Adipocyte (in vitro differentiated cells): ENCODE measurements at regions not wholly inside any gene's neighbourhood (a gene's known extent, or its start where the extent isn't known, plus 50 kb on each side); places are given as distances from the start of the nearest gene placed in this dataset.
A peak's percentile ranks its signal among the peaks of the same experiment; 100 is the strongest.
"Not testable (repeated sequence)": the region's sequence is repeated elsewhere in the genome, so short reads cannot be mapped to it uniquely, and the experiment has no call there.

Source experiments
- DNase-seq: peaks from one replicate; pipeline ENCODE4 v3.0.0-alpha.2; 2015; ENCODE audit warnings: low read depth
- H3K27me3 ChIP-seq: replicated peaks from 2 replicates; pipeline ENCODE4 v1.7.0; 2013; ENCODE audit warnings: mild to moderate bottlenecking, low read length, moderate library complexity; ENCODE audit not compliant: control insufficient read depth, insufficient read depth
- H3K36me3 ChIP-seq: 2 replicates; pipeline ENCODE4 v1.7.0; 2013; ENCODE audit warnings: low read length, mild to moderate bottlenecking, moderate library complexity; ENCODE audit not compliant: control insufficient read depth, insufficient read depth, severe bottlenecking
- H3K4me1 ChIP-seq: 2 replicates; pipeline ENCODE4 v1.7.0; 2013; ENCODE audit warnings: mild to moderate bottlenecking, low read length, moderate library complexity; ENCODE audit not compliant: control insufficient read depth, insufficient read depth
- H3K4me3 ChIP-seq: 2 replicates; pipeline ENCODE4 v1.7.0; 2013; ENCODE audit warnings: mild to moderate bottlenecking, low read length, moderate library complexity
- H3K9ac ChIP-seq: 2 replicates; pipeline ENCODE4 v1.7.0; 2013; ENCODE audit warnings: mild to moderate bottlenecking, low read length, moderate library complexity
- H3K9me3 ChIP-seq: 2 replicates; pipeline ENCODE4 v1.7.0; 2013; ENCODE audit warnings: mild to moderate bottlenecking, low read length, moderate library complexity; ENCODE audit not compliant: control insufficient read depth

- Histone ChIP-seq H3K36me3 (no peaks in the 10 kb centered on the region), H3K4me3 (no peak overlapping the region), H3K9ac (no peak overlapping the region), H3K9me3 (no peaks in the 10 kb centered on the region), H3K4me1 (peaks cover 1% of the 10 kb centered on the region), H3K27me3 (no peaks in the 10 kb centered on the region)
- no peak for DNase-seq
Observed at GRCh38 chr18:34942276-34942675, 98.9 kb upstream of the MAPRE2 start.

- Histone ChIP-seq H3K9ac (no peak overlapping the region), H3K4me3 (no peak overlapping the region), H3K4me1 (peaks cover 8% of the 10 kb centered on the region), H3K9me3 (no peaks in the 10 kb centered on the region), H3K36me3 (no peaks in the 10 kb centered on the region), H3K27me3 (no peaks in the 10 kb centered on the region)
- DNase-seq: no peak
Observed at GRCh38 chr18:34942975-34943374, 98.2 kb upstream of the MAPRE2 start.

GRCh38 chr18:34943587-34943986 lies 97.6 kb upstream of the MAPRE2 start:
- no peak overlapping the region for H3K9ac ChIP-seq
- no peaks in the 10 kb centered on the region for H3K9me3 ChIP-seq
- no peak for DNase-seq
- no peaks in the 10 kb centered on the region for H3K36me3 ChIP-seq
- peaks cover 10% of the 10 kb centered on the region for H3K4me1 ChIP-seq
- no peaks in the 10 kb centered on the region for H3K27me3 ChIP-seq
- no peak overlapping the region for H3K4me3 ChIP-seq

- Histone ChIP-seq H3K4me3 (no peak overlapping the region), H3K9ac (no peak overlapping the region), H3K9me3 (no peaks in the 10 kb centered on the region), H3K36me3 (no peaks in the 10 kb centered on the region), H3K4me1 (peaks cover 10% of the 10 kb centered on the region), H3K27me3 (no peaks in the 10 kb centered on the region)
- DNase-seq: peak; percentile 61
Observed at GRCh38 chr18:34947711-34948125, 93.5 kb upstream of the MAPRE2 start.

- Histone ChIP-seq H3K9ac (no peak overlapping the region), H3K9me3 (no peaks in the 10 kb centered on the region), H3K27me3 (peaks cover 4% of the 10 kb centered on the region), H3K4me3 (no peak overlapping the region), H3K36me3 (no peaks in the 10 kb centered on the region), H3K4me1 (peaks cover 13% of the 10 kb centered on the region)
- no peak for DNase-seq
Observed at GRCh38 chr18:34951625-34952379, 89.4 kb upstream of the MAPRE2 start.

GRCh38 chr18:34953212-34953611 lies 88.0 kb upstream of the MAPRE2 start:
- no peaks in the 10 kb centered on the region for H3K9me3 ChIP-seq
- no peak for DNase-seq
- peaks cover 8% of the 10 kb centered on the region for H3K4me1 ChIP-seq
- no peak overlapping the region for H3K4me3 ChIP-seq
- H3K36me3 ChIP-seq: no peaks in the 10 kb centered on the region
- peaks cover 4% of the 10 kb centered on the region for H3K27me3 ChIP-seq
- no peak overlapping the region for H3K9ac ChIP-seq

GRCh38 chr18:34955494-34955893 lies 85.7 kb upstream of the MAPRE2 start:
- not testable (repeated sequence) for H3K4me1 ChIP-seq, H3K36me3 ChIP-seq, H3K4me3 ChIP-seq, DNase-seq, H3K9ac ChIP-seq, H3K27me3 ChIP-seq, H3K9me3 ChIP-seq

- Histone ChIP-seq H3K4me1 (peaks cover 8% of the 10 kb centered on the region), H3K36me3 (no peaks in the 10 kb centered on the region), H3K9ac (no peak overlapping the region), H3K4me3 (no peak overlapping the region), H3K9me3 (no peaks in the 10 kb centered on the region), H3K27me3 (peaks cover 4% of the 10 kb centered on the region)
- peak; percentile 47 for DNase-seq
Observed at GRCh38 chr18:34956663-34957062, 84.5 kb upstream of the MAPRE2 start.

GRCh38 chr18:34957119-34957863 lies 83.9 kb upstream of the MAPRE2 start:
- Histone ChIP-seq H3K27me3 (peaks cover 4% of the 10 kb centered on the region), H3K4me1 (peaks cover 8% of the 10 kb centered on the region), H3K9ac (no peak overlapping the region), H3K9me3 (no peaks in the 10 kb centered on the region), H3K4me3 (no peak overlapping the region), H3K36me3 (no peaks in the 10 kb centered on the region)
- DNase-seq: no peak

GRCh38 chr18:34957864-34958259 lies 83.4 kb upstream of the MAPRE2 start:
- no peak overlapping the region for H3K9ac ChIP-seq
- no peaks in the 10 kb centered on the region for H3K36me3 ChIP-seq
- no peak for DNase-seq
- no peak overlapping the region for H3K4me3 ChIP-seq
- peaks cover 8% of the 10 kb centered on the region for H3K4me1 ChIP-seq
- no peaks in the 10 kb centered on the region for H3K9me3 ChIP-seq
- peaks cover 3% of the 10 kb centered on the region for H3K27me3 ChIP-seq

- Histone ChIP-seq H3K4me3 (no peak overlapping the region), H3K27me3 (no peaks in the 10 kb centered on the region), H3K36me3 (no peaks in the 10 kb centered on the region), H3K4me1 (peaks cover 8% of the 10 kb centered on the region), H3K9ac (no peak overlapping the region), H3K9me3 (no peaks in the 10 kb centered on the region)
- DNase-seq: no peak
Observed at GRCh38 chr18:34959211-34959829, 81.9 kb upstream of the MAPRE2 start.
